ENCODE measurements at regions not wholly inside any gene's neighbourhood (a gene's known extent, or its start where the extent isn't known, plus 50 kb on each side); places are given as distances from the start of the nearest gene placed in this dataset.

GRCh38 chr5:144896473-144896872 is 725.8 kb downstream of the KCTD16 start:
- DNase-seq (ENCODE audit: low read depth in 4 of 4, low spot score in 3 of 4): no peak

GRCh38 chr5:144886668-144887067 is 716.0 kb downstream of the KCTD16 start:
- DNase-seq (ENCODE audit: low read depth in 4 of 4, low spot score in 3 of 4): no peak

GRCh38 chr5:144882739-144883283 is 712.1 kb downstream of the KCTD16 start:
- DNase-seq (ENCODE audit: low read depth in 4 of 4, low spot score in 3 of 4): no peak

- no peak for DNase-seq (ENCODE audit: low read depth in 4 of 4, low spot score in 3 of 4)
Measured at GRCh38 chr5:144880513-144880912, 709.8 kb downstream of the KCTD16 start.

GRCh38 chr5:144876990-144877389 is 706.3 kb downstream of the KCTD16 start:
- DNase-seq (ENCODE audit: low read depth in 4 of 4, low spot score in 3 of 4): no peak

GRCh38 chr5:144873076-144873475 is 702.4 kb downstream of the KCTD16 start:
- no peak for DNase-seq (ENCODE audit: low read depth in 4 of 4, low spot score in 3 of 4)

- DNase-seq (ENCODE audit: low read depth in 4 of 4, low spot score in 3 of 4): peak; percentile 1 to 41 (median 20)
Measured at GRCh38 chr5:144864118-144864517, 693.4 kb downstream of the KCTD16 start.

- DNase-seq (ENCODE audit: low read depth in 4 of 4, low spot score in 3 of 4): no peak
Measured at GRCh38 chr5:144857454-144857853, 686.8 kb downstream of the KCTD16 start.

- DNase-seq (ENCODE audit: low read depth in 4 of 4, low spot score in 3 of 4): no peak
Measured at GRCh38 chr5:144844086-144844485, 673.4 kb downstream of the KCTD16 start.

- DNase-seq (ENCODE audit: low read depth in 4 of 4, low spot score in 3 of 4): no peak
Measured at GRCh38 chr5:144832416-144832815, 661.7 kb downstream of the KCTD16 start.

GRCh38 chr5:144831650-144832049 is 661.0 kb downstream of the KCTD16 start:
- DNase-seq (ENCODE audit: low read depth in 4 of 4, low spot score in 3 of 4): no peak

- DNase-seq (ENCODE audit: low read depth in 4 of 4, low spot score in 3 of 4): no peak
Measured at GRCh38 chr5:144822503-144822902, 651.8 kb downstream of the KCTD16 start.

GRCh38 chr5:144820278-144820677 is 649.6 kb downstream of the KCTD16 start:
- no peak for DNase-seq (ENCODE audit: low read depth in 4 of 4, low spot score in 3 of 4)

GRCh38 chr5:144815131-144815530 is 644.5 kb downstream of the KCTD16 start:
- no peak for DNase-seq (ENCODE audit: low read depth in 4 of 4, low spot score in 3 of 4)

GRCh38 chr5:144812763-144813162 is 642.1 kb downstream of the KCTD16 start:
- no peak for DNase-seq (ENCODE audit: low read depth in 4 of 4, low spot score in 3 of 4)

- DNase-seq (ENCODE audit: low read depth in 4 of 4, low spot score in 3 of 4): no peak
Measured at GRCh38 chr5:144800169-144800568, 629.5 kb downstream of the KCTD16 start.

- no peak for DNase-seq (ENCODE audit: low read depth in 4 of 4, low spot score in 3 of 4)
Measured at GRCh38 chr5:144798595-144798994, 627.9 kb downstream of the KCTD16 start.

GRCh38 chr5:144794922-144795321 is 624.2 kb downstream of the KCTD16 start:
- no peak for DNase-seq (ENCODE audit: low read depth in 4 of 4, low spot score in 3 of 4)

GRCh38 chr5:144788556-144788955 is 617.9 kb downstream of the KCTD16 start:
- DNase-seq (ENCODE audit: low read depth in 4 of 4, low spot score in 3 of 4): no peak

GRCh38 chr5:144788046-144788445 is 617.4 kb downstream of the KCTD16 start:
- no peak for DNase-seq (ENCODE audit: low read depth in 4 of 4, low spot score in 3 of 4)

- no peak for DNase-seq (ENCODE audit: low read depth in 4 of 4, low spot score in 3 of 4)
Measured at GRCh38 chr5:144779368-144779767, 608.7 kb downstream of the KCTD16 start.

GRCh38 chr5:144778561-144778960 is 607.9 kb downstream of the KCTD16 start:
- no peak for DNase-seq (ENCODE audit: low read depth in 4 of 4, low spot score in 3 of 4)

GRCh38 chr5:144774197-144774596 is 603.5 kb downstream of the KCTD16 start:
- no peak for DNase-seq (ENCODE audit: low read depth in 4 of 4, low spot score in 3 of 4)
